ENCODE measurements at regions not wholly inside any gene's neighbourhood (a gene's known extent, or its start where the extent isn't known, plus 50 kb on each side); places are given as distances from the start of the nearest gene placed in this dataset.
"Not testable (repeated sequence)": the region's sequence is repeated elsewhere in the genome, so short reads cannot be mapped to it uniquely, and the experiment has no call there.

- no peak for DNase-seq (ENCODE audit: low read depth in 2 of 2)
Observed at GRCh38 chr13:58343076-58343475, 711.5 kb downstream of the PCDH17 start.

DNA sequence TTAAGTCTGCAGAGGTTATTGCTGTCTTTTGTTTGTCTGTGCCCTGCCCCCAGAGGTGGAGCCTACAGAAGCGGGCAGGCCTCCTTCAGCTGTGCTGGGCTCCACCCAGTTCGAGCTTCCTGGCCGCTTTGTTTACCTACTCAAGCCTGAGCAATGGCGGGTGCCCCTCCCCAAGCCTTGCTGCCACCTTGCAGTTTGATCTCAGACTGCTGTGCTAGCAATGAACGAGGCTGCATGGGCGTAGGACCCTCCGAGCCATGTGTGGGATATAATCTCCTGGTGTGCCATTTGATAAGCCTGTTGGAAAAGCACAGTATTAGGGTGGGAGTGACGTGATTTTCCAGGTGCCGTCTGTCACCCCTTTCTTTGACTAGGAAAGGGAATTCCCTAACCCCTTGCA is 720.6 kb downstream of the PCDH17 start:
- not testable (repeated sequence) for DNase-seq (ENCODE audit: low read depth in 2 of 2)

- no peak for DNase-seq (ENCODE audit: low read depth in 2 of 2)
Observed at GRCh38 chr13:58369936-58370335, 738.4 kb downstream of the PCDH17 start.

DNA sequence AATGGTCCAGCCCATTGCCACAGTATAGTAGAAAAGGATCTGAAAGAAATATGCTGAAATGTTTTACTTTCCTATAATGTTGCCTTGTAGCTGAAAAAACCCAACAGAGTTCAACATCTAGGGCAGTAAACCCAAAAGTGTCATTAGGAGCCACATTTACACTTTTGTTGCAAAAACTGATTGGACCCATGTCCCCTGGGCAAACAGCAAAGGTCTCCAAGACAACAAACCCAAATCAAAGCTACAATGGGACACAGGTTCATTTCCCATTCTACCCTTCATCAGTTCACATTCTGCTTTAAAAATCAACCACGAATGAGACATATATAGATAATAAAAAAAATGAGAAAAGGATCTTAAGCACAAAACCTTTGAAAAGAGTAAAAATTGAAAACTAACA is 744.8 kb downstream of the PCDH17 start:
- DNase-seq (ENCODE audit: low read depth in 2 of 2): no peak

- no peak for DNase-seq (ENCODE audit: low read depth in 2 of 2)
Observed at GRCh38 chr13:58376775-58377174, 745.2 kb downstream of the PCDH17 start.

DNA sequence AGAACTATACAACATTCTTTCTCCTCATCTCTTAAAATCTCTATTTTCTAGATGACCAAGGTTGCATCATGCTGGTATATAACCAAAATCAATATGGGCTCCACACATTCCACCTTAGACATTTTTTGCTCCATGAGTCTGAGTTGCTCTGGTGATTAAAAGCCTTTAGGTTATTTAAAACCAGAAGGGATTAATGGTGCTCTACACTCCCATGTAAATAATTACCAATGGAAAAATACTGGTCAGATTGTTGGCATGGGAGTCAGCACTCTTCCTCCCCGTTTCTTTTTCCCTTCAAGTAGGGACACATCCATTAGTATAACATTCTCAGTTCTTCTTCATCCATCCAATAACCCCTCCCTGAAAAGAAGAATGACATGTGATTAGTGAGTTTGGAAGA is 747.7 kb downstream of the PCDH17 start:
- DNase-seq (ENCODE audit: low read depth in 2 of 2): no peak

- not testable (repeated sequence) for DNase-seq (ENCODE audit: low read depth in 2 of 2)
Observed at GRCh38 chr13:58385336-58385735, 753.8 kb downstream of the PCDH17 start.

GRCh38 chr13:58397596-58398387 is 766.2 kb downstream of the PCDH17 start:
- no peak for DNase-seq (ENCODE audit: low read depth in 2 of 2)

- no peak for DNase-seq (ENCODE audit: low read depth in 2 of 2)
Observed at GRCh38 chr13:58399263-58399662, 767.7 kb downstream of the PCDH17 start.

GRCh38 chr13:58406545-58406944 is 775.0 kb downstream of the PCDH17 start:
- DNase-seq (ENCODE audit: low read depth in 2 of 2): no peak

- DNase-seq (ENCODE audit: low read depth in 2 of 2): no peak
Observed at GRCh38 chr13:58429917-58430316, 798.4 kb downstream of the PCDH17 start.

DNA sequence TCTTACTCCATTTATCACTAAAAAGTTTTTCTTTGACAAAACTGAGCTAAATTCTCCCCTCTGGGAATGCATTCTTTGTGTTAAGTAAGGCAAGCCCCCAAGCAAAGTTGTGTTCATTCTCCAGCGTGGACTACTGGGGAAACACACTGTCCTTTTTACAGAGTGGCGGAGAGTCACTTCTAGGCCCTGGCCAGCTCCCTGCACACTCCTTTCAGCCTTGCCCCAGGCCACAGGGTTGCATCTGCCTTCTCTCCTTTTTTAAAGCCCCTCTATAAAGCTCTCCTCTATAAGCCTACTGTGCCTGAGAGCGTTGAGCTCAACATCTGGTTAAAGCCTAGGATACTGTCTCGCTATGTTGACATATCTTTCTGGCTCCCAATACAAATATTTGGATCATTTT is 803.4 kb downstream of the PCDH17 start:
- no peak for DNase-seq (ENCODE audit: low read depth in 2 of 2)

DNA sequence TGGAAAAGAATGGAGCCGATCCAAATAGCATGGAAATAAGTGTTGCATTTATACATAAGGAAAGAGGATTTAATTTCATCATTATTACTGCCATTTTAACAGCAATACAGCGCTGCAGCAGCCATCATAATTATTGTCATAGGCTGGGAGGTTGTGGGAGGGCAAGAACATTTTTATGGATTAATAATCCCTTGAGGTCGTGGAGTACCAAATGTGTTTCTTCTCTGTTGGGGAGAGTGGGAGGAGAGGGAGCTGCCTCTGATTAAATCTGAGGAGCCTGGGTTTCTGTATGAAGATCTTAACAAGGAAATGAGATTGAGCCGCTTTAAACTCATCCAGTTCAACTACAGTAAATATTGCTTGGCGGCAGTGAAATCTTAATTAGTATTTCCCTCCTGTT is 805.9 kb downstream of the PCDH17 start:
- no peak for DNase-seq (ENCODE audit: low read depth in 2 of 2)

DNA sequence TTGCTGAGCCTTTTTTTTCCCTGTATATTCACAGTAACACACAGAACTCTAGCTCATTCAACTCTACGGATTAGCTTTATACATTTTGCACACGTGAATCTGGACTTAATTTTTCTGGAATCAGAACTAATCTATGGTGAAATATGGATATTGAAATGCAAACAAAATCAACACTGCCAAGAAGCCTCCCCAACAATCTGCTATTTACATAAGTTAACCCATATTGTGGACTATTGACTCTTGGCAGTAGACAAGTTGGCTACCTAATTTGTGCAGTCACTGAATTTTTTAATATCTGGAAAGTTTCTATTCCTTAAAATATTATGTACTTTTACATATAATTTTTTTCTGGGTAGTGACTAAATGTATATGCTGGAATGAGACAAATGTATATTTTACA is 815.4 kb downstream of the PCDH17 start:
- no peak for DNase-seq (ENCODE audit: low read depth in 2 of 2)

GRCh38 chr13:58452123-58452623 is 820.6 kb downstream of the PCDH17 start:
- DNase-seq (ENCODE audit: low read depth in 2 of 2): no peak

- no peak for DNase-seq (ENCODE audit: low read depth in 2 of 2)
Observed at GRCh38 chr13:58455094-58455493, 823.5 kb downstream of the PCDH17 start.

DNA sequence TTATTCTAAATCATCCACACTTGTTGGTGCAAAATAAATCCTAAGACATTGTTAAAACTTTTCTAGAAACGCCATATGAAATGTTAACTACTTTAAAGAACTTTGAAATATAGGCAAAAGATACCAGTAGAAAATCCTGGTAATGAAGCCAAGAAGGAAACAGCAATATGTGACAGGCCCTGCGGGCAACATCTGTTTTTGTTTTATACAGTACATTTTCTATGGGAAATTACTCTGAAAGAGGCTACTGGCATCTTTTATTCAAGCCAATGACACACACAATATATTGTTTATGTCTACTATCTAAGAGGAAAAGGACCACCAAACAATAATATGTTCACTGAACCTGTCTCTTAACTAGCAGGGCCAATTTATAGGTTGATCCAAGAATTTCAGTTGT is 829.7 kb downstream of the PCDH17 start:
- DNase-seq (ENCODE audit: low read depth in 2 of 2): no peak

DNA sequence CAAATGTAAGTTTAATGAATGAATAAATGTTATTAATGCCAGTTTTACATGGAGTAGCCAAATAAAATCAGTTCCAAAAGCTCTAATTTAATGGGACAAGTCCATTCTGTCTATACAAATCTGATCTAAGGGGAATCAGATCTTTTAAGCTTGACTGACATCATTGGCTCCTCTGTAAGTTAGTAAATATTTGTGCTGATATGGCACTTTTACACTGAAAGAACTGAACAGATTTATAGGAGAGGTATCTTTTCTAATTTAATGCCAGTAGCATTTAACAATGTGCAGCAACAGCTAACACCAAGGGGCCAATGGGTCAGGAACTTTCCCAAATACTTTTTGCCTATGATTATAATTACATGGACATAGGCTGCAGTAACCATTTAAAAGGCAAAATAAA is 832.3 kb downstream of the PCDH17 start:
- DNase-seq (ENCODE audit: low read depth in 2 of 2): no peak

- DNase-seq (ENCODE audit: low read depth in 2 of 2): no peak
Observed at GRCh38 chr13:58467176-58467575, 835.6 kb downstream of the PCDH17 start.

- DNase-seq (ENCODE audit: low read depth in 2 of 2): no peak
Observed at GRCh38 chr13:58472483-58472882, 840.9 kb downstream of the PCDH17 start.

- no peak for DNase-seq (ENCODE audit: low read depth in 2 of 2)
Observed at GRCh38 chr13:58474581-58474980, 843.0 kb downstream of the PCDH17 start.

GRCh38 chr13:58476206-58476918 is 844.8 kb downstream of the PCDH17 start:
- no peak for DNase-seq (ENCODE audit: low read depth in 2 of 2)

GRCh38 chr13:58478858-58479257 is 847.3 kb downstream of the PCDH17 start:
- DNase-seq (ENCODE audit: low read depth in 2 of 2): no peak

Data from stimulated activated CD8-positive, alpha-beta memory T cell treated with anti-CD3 and anti-CD28 coated beads, Interleukin-15, amount 100 ng/mL, for 48 hours (primary cell).